ENCODE measurements at regions not wholly inside any gene's neighbourhood (a gene's known extent, or its start where the extent isn't known, plus 50 kb on each side); places are given as distances from the start of the nearest gene placed in this dataset.

DNA sequence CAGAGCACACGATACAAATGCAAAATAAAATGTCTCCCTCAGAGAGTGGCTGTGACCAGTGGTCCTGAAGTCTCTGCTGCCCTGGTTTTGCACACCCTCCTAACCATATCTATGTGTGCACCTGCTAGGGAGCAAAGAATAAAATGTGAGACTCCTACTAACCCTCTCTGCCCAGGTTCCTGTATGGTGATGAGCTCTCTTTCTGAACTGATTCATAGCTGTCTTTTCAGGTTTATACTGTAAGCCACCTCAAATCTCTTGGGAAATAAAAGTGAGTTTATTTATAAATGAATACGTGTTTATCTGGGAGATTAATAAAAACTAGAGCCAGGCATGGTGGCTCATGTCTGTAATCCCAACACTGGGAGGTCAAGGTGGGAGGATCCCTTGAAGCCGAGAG is 126.0 kb upstream of the RBPJ start:
- TF ChIP-seq CTCF (IDR thresholded peaks at IDR 0.05 in 4 of 5, conservative IDR thresholded peaks at IDR 0.05 in 1 of 5): no peak
- no peak for TF ChIP-seq POLR2A (IDR thresholded peaks at IDR 0.05)
